Ovary (tissue), 7 donors: ENCODE measurements at regions not wholly inside any gene's neighbourhood (a gene's known extent, or its start where the extent isn't known, plus 50 kb on each side); places are given as distances from the start of the nearest gene placed in this dataset.
"Not testable (repeated sequence)": the region's sequence is repeated elsewhere in the genome, so short reads cannot be mapped to it uniquely, and the experiment has no call there.

ENCODE experiments used
- DNase-seq, 5 donors: peaks; one replicate each; pipeline ENCODE4 v3.0.0-alpha.2; 2019 to 2020
- H3K27ac ChIP-seq, 2 donors: fragments of 200-600 bp; one replicate each; pipeline versions ENCODE4 v1.5.1 to v1.8.0; 2019 to 2022
- H3K27me3 ChIP-seq: fragments of 200-600 bp; one replicate; pipeline ENCODE4 v1.8.0; 2022
- H3K36me3 ChIP-seq: fragments of 200-600 bp; sonication (generic); one replicate; pipeline ENCODE4 v1.5.1; 2019
- H3K4me1 ChIP-seq: one replicate; pipeline ENCODE4 v1.8.1; 2013; ENCODE audit warnings: mild to moderate bottlenecking, moderate library complexity; ENCODE audit not compliant: insufficient read depth
- H3K4me3 ChIP-seq: fragments of 200-600 bp; sonication (generic); one replicate; pipeline ENCODE4 v1.5.1; 2017
- H3K9me3 ChIP-seq, 2 donors: fragments of 200-600 bp in 1 of 2; sonication (generic) in 1 of 2; one replicate each; pipeline versions ENCODE4 v1.5.1 to v1.8.1; 2013 to 2019; ENCODE audit warnings: mild to moderate bottlenecking in 1 of 2, moderate library complexity in 1 of 2
- CTCF ChIP-seq, 3 donors: fragments of 450-650 bp in 2 of 3; fragments of 200-600 bp in 1 of 3; IDR thresholded peaks; one replicate each; pipeline versions ENCODE4 v1.5.1 to v1.8.0; 2016 to 2022; ENCODE audit warnings: antibody characterized with exemption in 3 of 3, mild to moderate bottlenecking in 1 of 3
- EP300 ChIP-seq: sonication (generic); formaldehyde crosslinking; IDR thresholded peaks from one replicate; pipeline ENCODE4 v1.6.1; 2017; ENCODE audit warnings: antibody characterized with exemption
- POLR2A ChIP-seq: fragments of 450-650 bp; IDR thresholded peaks from one replicate; pipeline ENCODE4 v1.6.1; 2017; ENCODE audit warnings: antibody characterized with exemption, mild to moderate bottlenecking, moderate library complexity
- WGBS, 3 donors: extraction: QIAGEN DNeasy Blood & Tissue Kit in 1 of 3; methylation state at CpG; one replicate each; pipeline versions ENCODE4 v1.1.5 to v1.1.7; 2013 to 2017; 5-methylcytosine and 5-hydroxymethylcytosine counted together
- intact Hi-C, 4 donors: fragments of 100-400 bp; cut with DNase I; formaldehyde crosslinking; loops; one replicate each; pipeline versions ENCODE4 v1.11.0 to v1.15.1; 2022 to 2023
- donor health status: DM: no; HTN: no; CAD: no; lungs with moderate emphysema.
- donor health status: DM: no; HTN: no; CAD: no.
- donor health status: Bipolar disorder and iron deficiency.
- donor health status: DM: no; HTN: no; CAD: no.
- donor health status: DM: yes; HTN: yes; CAD: no.

- no peaks in the 10 kb centered on the region for H3K4me1 ChIP-seq
- H3K27ac ChIP-seq = no peak overlapping the region
- H3K36me3 ChIP-seq = no peaks in the 10 kb centered on the region
- H3K9me3 ChIP-seq = no peaks in the 10 kb centered on the region
- TF ChIP-seq POLR2A (no peak), EP300 (no peak), CTCF (IDR thresholded peaks at IDR 0.05) (no peak)
- intact Hi-C loops = no loop called here
- 56 to 57% (median 57%) methylated on average over 2 of the region's 2 CpGs for WGBS, 3 donors
- H3K4me3 ChIP-seq = no peak overlapping the region
- no peaks in the 10 kb centered on the region for H3K27me3 ChIP-seq
- no peak for DNase-seq
Measured at GRCh38 chr3:162568706-162569105, 1072.1 kb downstream of the OTOL1 start.

GRCh38 chr3:162569314-162569713 is 1072.7 kb downstream of the OTOL1 start:
- TF ChIP-seq CTCF (IDR thresholded peaks at IDR 0.05) (no peak), POLR2A (no peak), EP300 (no peak)
- Histone ChIP-seq H3K4me1 (no peaks in the 10 kb centered on the region), H3K9me3 (no peaks in the 10 kb centered on the region), H3K4me3 (no peak overlapping the region), H3K36me3 (no peaks in the 10 kb centered on the region), H3K27ac (no peak overlapping the region), H3K27me3 (no peaks in the 10 kb centered on the region)
- intact Hi-C loops = no loop called here
- DNase-seq = no peak
- 76 to 79% (median 79%) methylated on average over 3 of the region's 3 CpGs for WGBS, 3 donors

GRCh38 chr3:162584986-162585385 is 1088.4 kb downstream of the OTOL1 start:
- no peak for DNase-seq
- intact Hi-C loops = no loop called here
- TF ChIP-seq POLR2A (no peak), CTCF (IDR thresholded peaks at IDR 0.05) (no peak), EP300 (no peak)
- Histone ChIP-seq H3K36me3 (no peaks in the 10 kb centered on the region), H3K27me3 (no peaks in the 10 kb centered on the region), H3K9me3 (no peaks in the 10 kb centered on the region), H3K4me3 (no peak overlapping the region), H3K27ac (no peak overlapping the region), H3K4me1 (no peaks in the 10 kb centered on the region)

- no peaks in the 10 kb centered on the region for H3K36me3 ChIP-seq
- TF ChIP-seq CTCF (IDR thresholded peaks at IDR 0.05) (no peak), EP300 (no peak), POLR2A (no peak)
- no peak overlapping the region for H3K4me3 ChIP-seq
- no peak for DNase-seq
- H3K9me3 ChIP-seq = no peaks in the 10 kb centered on the region
- no peaks in the 10 kb centered on the region for H3K4me1 ChIP-seq
- no peaks in the 10 kb centered on the region for H3K27me3 ChIP-seq
- 76 to 87% (median 79%) methylated on average over 4 of the region's 4 CpGs for WGBS, 3 donors
- no peak overlapping the region for H3K27ac ChIP-seq
- intact Hi-C loops = no loop called here
Measured at GRCh38 chr3:162586591-162586990, 1090.0 kb downstream of the OTOL1 start.

GRCh38 chr3:162597226-162597625 is 1100.6 kb downstream of the OTOL1 start:
- WGBS, 3 donors = 2 to 9% (median 4%) methylated on average over 1 of the region's 1 CpG
- no peak for DNase-seq
- Histone ChIP-seq H3K27ac (no peak overlapping the region), H3K4me1 (no peaks in the 10 kb centered on the region), H3K9me3 (no peaks in the 10 kb centered on the region), H3K27me3 (no peaks in the 10 kb centered on the region), H3K4me3 (no peak overlapping the region), H3K36me3 (no peaks in the 10 kb centered on the region)
- intact Hi-C loops = no loop called here
- TF ChIP-seq CTCF (IDR thresholded peaks at IDR 0.05) (no peak), POLR2A (no peak), EP300 (no peak)

- H3K9me3 ChIP-seq, DNase-seq, H3K36me3 ChIP-seq, H3K4me3 ChIP-seq, intact Hi-C loops, H3K27me3 ChIP-seq, H3K27ac ChIP-seq, H3K4me1 ChIP-seq: not testable (repeated sequence)
- 24 to 43% (median 38%) methylated on average over 4 of the region's 4 CpGs for WGBS, 3 donors
Measured at GRCh38 chr3:162598500-162598899, 1101.9 kb downstream of the OTOL1 start.

DNA sequence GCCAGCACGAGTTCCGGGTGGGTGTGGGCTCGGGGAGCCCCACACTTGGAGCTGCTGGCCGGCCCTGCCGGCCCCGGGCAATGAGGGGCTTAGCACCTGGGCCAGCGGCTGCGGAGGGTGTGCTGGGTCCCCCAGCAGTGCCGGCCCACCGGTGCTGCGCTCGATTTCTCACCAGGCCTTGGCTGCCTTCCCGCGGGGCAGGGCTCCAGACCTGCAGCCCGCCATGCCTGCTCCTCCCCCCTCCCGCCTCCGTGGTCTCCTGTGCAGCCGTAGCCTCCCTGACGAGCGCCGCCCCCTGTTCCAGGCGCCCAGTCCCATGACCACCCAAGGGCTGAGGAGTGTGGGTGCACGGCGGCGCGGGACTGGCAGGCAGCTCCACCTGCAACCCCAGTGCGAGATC is 1103.1 kb downstream of the OTOL1 start:
- DNase-seq, H3K27me3 ChIP-seq, H3K9me3 ChIP-seq, H3K36me3 ChIP-seq, H3K4me1 ChIP-seq, H3K4me3 ChIP-seq, intact Hi-C loops, H3K27ac ChIP-seq: not testable (repeated sequence)
- WGBS, 3 donors = 94 to 97% (median 95%) methylated on average over 17 to 27 of the region's 27 CpGs
